Lower lobe of right lung (tissue), 2 donors: ENCODE measurements at regions not wholly inside any gene's neighbourhood (a gene's known extent, or its start where the extent isn't known, plus 50 kb on each side); places are given as distances from the start of the nearest gene placed in this dataset.

ENCODE experiments used
- ATAC-seq, 2 donors: fragments of 200-7000 bp; cut with Tn5 transposase; one replicate each; pipeline ENCODE4 v1.9.1; 2020 to 2022; ENCODE audit warnings: mild to moderate bottlenecking in 2 of 2, moderate library complexity in 2 of 2
- DNase-seq: peaks from one replicate; pipeline ENCODE4 v3.0.0-alpha.2; 2020
- H3K27ac ChIP-seq: fragments of 200-600 bp; one replicate; pipeline ENCODE4 v1.8.0; 2022
- H3K27me3 ChIP-seq: fragments of 200-600 bp; one replicate; pipeline ENCODE4 v1.8.0; 2022; ENCODE audit warnings: low read depth
- H3K36me3 ChIP-seq: fragments of 200-600 bp; one replicate; pipeline ENCODE4 v1.8.0; 2022; ENCODE audit warnings: mild to moderate bottlenecking
- H3K4me1 ChIP-seq: fragments of 200-600 bp; one replicate; pipeline ENCODE4 v1.8.0; 2022
- H3K4me3 ChIP-seq: fragments of 200-600 bp; one replicate; pipeline ENCODE4 v1.8.0; 2022; ENCODE audit warnings: mild to moderate bottlenecking
- H3K9me3 ChIP-seq: fragments of 200-600 bp; one replicate; pipeline ENCODE4 v1.8.0; 2022
- intact Hi-C: fragments of 100-400 bp; cut with DNase I; formaldehyde crosslinking; loops from one replicate; pipeline ENCODE4 v1.11.0; 2022
- TF ChIP-seq, protein P1 (sequence below): fragments of 200-600 bp; IDR thresholded peaks from one replicate; pipeline ENCODE4 v1.8.0; 2022; ENCODE audit warnings: antibody characterized with exemption, mild to moderate bottlenecking
- donor health status: DM: no; HTN: yes; CAD: no; lungs with severe emphysema.

DNA sequence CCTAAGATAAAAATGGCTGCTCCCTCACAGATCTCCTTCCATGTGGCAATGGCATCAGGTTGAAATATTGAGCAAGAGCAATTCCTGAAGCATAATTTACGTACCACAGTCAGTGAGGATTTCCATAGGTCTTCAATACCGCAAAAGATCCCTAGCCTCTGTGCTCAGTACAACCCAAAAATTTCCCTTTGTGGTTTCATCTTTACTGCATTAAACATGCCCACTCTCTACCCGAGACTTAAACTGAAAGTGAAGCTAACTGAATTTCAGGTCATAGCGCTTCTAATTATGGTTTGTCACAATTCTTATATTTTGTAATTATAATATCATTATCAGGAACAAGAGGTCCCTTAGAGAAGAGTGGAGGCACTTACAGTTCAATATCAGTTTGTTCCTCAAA, 1071.1 kb downstream of the XPNPEP1 start:
- H3K36me3 ChIP-seq = no peaks in the 10 kb centered on the region
- DNase-seq = no peak
- no peaks in the 10 kb centered on the region for H3K4me1 ChIP-seq
- H3K27me3 ChIP-seq = no peaks in the 10 kb centered on the region
- no peak overlapping the region for H3K27ac ChIP-seq
- no peak for ATAC-seq
- H3K9me3 ChIP-seq = no peaks in the 10 kb centered on the region
- H3K4me3 ChIP-seq = no peak overlapping the region
- intact Hi-C loops = no loop called here
- TF ChIP-seq, protein P1, sequence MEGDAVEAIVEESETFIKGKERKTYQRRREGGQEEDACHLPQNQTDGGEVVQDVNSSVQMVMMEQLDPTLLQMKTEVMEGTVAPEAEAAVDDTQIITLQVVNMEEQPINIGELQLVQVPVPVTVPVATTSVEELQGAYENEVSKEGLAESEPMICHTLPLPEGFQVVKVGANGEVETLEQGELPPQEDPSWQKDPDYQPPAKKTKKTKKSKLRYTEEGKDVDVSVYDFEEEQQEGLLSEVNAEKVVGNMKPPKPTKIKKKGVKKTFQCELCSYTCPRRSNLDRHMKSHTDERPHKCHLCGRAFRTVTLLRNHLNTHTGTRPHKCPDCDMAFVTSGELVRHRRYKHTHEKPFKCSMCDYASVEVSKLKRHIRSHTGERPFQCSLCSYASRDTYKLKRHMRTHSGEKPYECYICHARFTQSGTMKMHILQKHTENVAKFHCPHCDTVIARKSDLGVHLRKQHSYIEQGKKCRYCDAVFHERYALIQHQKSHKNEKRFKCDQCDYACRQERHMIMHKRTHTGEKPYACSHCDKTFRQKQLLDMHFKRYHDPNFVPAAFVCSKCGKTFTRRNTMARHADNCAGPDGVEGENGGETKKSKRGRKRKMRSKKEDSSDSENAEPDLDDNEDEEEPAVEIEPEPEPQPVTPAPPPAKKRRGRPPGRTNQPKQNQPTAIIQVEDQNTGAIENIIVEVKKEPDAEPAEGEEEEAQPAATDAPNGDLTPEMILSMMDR = no peak

DNA sequence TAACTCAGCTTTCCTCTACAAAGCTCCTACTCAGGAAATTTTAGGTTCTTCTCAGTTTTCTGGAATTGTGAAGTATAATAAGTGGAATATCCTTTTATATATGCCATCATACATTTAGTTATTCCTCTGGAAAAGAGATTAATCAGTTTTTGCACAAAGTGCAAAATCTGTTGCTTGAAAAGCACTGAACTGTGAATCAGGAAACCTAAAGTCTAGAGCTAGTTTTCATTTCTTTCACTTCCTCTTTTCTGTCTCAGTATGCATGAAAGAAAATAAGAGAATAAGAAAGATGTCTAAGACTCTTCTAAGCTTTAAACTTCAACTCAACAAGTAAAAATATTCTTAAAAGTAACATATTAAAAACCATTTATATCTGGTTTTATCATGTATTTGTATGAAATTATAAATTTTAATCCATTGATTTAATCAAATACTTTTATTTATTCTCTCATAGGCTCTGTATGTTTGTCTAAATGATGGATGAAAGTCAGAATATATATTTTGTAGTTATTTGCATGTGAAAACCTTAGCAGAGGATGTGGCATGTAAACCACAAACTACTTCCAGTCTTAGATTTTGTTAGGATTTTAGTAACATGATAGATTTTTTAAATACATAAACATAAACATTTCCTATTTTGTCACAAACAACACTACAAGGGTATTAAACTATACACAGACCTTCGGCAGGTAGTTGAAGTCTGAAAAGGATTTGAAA, 1073.0 kb downstream of the XPNPEP1 start:
- ATAC-seq = no peak
- H3K4me3 ChIP-seq = no peak overlapping the region
- H3K36me3 ChIP-seq = no peaks in the 10 kb centered on the region
- DNase-seq = no peak
- no peaks in the 10 kb centered on the region for H3K4me1 ChIP-seq
- no peaks in the 10 kb centered on the region for H3K27me3 ChIP-seq
- no peak overlapping the region for H3K27ac ChIP-seq
- intact Hi-C loops = no loop called here
- TF ChIP-seq, protein P1 = no peak
- no peaks in the 10 kb centered on the region for H3K9me3 ChIP-seq

DNA sequence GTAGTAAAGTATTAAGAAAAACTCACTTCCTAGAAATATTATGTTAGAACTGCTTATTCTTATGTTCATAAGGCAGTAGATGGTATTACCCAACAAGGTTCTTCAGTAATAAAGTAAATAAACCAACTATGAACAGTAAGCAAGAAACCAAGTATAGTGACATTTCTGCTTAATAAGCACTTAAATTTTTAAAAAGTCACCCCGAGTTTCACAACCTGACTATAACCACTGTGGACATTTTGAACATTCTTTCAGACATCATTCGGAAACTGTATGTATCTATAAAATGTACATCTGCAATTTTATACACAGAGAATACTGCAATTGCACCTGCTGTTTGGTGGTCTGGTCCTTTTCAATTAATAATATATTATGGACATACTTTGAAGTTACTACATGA, 1073.6 kb downstream of the XPNPEP1 start:
- TF ChIP-seq, protein P1 = no peak
- no peak for DNase-seq
- Histone ChIP-seq H3K36me3 (no peaks in the 10 kb centered on the region), H3K9me3 (no peaks in the 10 kb centered on the region), H3K4me1 (no peaks in the 10 kb centered on the region), H3K27me3 (no peaks in the 10 kb centered on the region), H3K4me3 (no peak overlapping the region), H3K27ac (no peak overlapping the region)
- intact Hi-C loops = no loop called here
- ATAC-seq = no peak

DNA sequence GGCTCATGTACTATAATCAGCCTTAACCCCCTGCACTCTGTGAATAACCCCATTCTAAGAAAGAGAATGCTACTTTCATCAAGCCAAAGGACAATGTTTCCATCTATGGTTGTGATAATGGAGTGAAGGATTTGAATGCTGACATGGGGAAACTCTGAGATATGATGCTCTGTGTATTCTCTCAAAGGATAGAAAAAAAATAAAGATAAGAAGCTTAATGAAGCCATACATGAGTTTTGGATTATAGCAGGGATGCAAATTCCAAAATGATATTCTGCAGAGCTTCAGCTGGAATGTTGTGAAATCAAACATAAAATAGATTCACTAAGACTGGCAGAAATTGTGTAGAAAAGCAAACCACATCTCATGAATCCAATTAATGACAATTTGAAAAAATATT, 1074.1 kb downstream of the XPNPEP1 start:
- Histone ChIP-seq H3K36me3 (no peaks in the 10 kb centered on the region), H3K9me3 (no peaks in the 10 kb centered on the region), H3K4me3 (no peak overlapping the region), H3K4me1 (no peaks in the 10 kb centered on the region), H3K27ac (no peak overlapping the region), H3K27me3 (no peaks in the 10 kb centered on the region)
- TF ChIP-seq, protein P1 = no peak
- no peak for DNase-seq
- intact Hi-C loops = no loop called here
- no peak for ATAC-seq

DNA sequence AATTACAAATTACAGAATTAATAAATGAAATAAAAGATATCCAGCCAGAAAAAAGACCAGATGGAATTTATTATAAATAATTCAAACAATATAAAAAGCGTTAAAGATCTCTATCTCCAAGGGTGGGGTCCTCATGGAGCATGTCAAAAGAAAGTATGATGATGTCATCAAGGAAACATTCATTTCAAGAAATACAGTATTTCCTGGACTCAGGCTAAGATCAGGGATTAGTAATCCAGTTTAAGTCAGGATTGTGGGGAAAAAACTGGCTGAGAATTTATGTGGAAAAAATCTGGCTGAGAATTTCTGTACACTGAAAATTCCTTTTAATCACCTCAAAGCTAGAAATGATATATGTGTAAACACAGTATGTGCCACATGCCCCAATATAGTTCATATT, 1075.3 kb downstream of the XPNPEP1 start:
- no peak for ATAC-seq
- DNase-seq = no peak
- Histone ChIP-seq H3K27me3 (no peaks in the 10 kb centered on the region), H3K4me3 (no peak overlapping the region), H3K36me3 (no peaks in the 10 kb centered on the region), H3K4me1 (no peaks in the 10 kb centered on the region), H3K27ac (no peak overlapping the region), H3K9me3 (no peaks in the 10 kb centered on the region)
- intact Hi-C loops = no loop called here
- TF ChIP-seq, protein P1 = no peak
